IPS-20b (cell line): ENCODE measurements at regions not wholly inside any gene's neighbourhood (a gene's known extent, or its start where the extent isn't known, plus 50 kb on each side); places are given as distances from the start of the nearest gene placed in this dataset.
"Not testable (repeated sequence)": the region's sequence is repeated elsewhere in the genome, so short reads cannot be mapped to it uniquely, and the experiment has no call there.

Source experiments
- H3K27ac ChIP-seq: one replicate; pipeline ENCODE4 v1.5.1; 2013; ENCODE audit warnings: low read length
- H3K27me3 ChIP-seq: 2 replicates; pipeline ENCODE4 v1.6.1; 2013; ENCODE audit warnings: mild to moderate bottlenecking, low read length, inconsistent platforms; ENCODE audit not compliant: insufficient read depth
- H3K36me3 ChIP-seq: 2 replicates; pipeline ENCODE4 v1.6.1; 2013; ENCODE audit warnings: low read depth, mild to moderate bottlenecking, inconsistent platforms, low read length, moderate library complexity; ENCODE audit not compliant: insufficient read depth
- H3K4me1 ChIP-seq: 2 replicates; pipeline ENCODE4 v1.6.1; 2013; ENCODE audit warnings: mild to moderate bottlenecking, control low read depth, inconsistent platforms, low read length, moderate library complexity; ENCODE audit not compliant: insufficient read depth
- H3K4me3 ChIP-seq: 2 replicates; pipeline ENCODE4 v1.5.1; 2013; ENCODE audit warnings: mild to moderate bottlenecking, low read length, inconsistent platforms
- H3K9ac ChIP-seq: 2 replicates; pipeline ENCODE4 v1.6.1; 2013; ENCODE audit warnings: low read depth, mild to moderate bottlenecking, inconsistent platforms, low read length, moderate library complexity
- H3K9me3 ChIP-seq: 2 replicates; pipeline ENCODE4 v1.6.1; 2013; ENCODE audit warnings: mild to moderate bottlenecking, low read depth, low read length, inconsistent platforms; ENCODE audit not compliant: insufficient read depth

DNA sequence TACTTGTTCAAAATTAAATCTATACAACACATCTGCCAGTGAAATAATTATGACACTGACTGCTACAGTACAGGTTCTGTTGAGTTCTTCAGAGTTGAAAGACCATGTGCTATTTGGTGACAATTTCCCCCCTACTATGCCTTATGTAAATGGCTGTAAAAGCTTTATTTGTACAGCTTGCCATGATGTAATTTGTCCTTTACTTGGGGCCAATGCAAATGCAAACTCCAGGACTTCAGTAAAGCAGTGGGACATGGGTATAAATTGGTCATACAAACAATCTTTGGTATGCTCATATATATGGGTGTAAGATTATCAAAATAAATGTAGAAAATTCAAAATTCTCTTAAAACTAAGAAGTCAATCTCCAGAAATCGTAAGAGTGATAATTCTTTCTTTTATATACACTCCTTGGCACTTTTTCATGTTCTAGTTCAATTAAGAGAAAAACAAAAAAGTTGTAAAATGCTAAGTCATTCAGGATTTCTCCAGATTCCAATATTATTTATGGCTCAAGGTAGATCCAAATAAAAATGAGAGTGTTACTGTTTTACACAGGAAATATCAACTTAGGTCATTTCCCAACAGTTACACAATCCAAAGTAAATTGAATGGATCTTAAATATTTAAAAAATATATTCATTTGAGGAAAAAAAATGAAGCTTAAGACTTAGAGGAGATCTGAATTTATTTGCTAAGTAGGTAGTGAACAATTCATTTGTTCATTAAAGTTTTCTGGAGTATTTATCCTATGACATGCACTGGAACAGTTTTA, 1310.5 kb upstream of the CITED2 start:
- no peaks in the 10 kb centered on the region for H3K27me3 ChIP-seq
- no peaks in the 10 kb centered on the region for H3K4me1 ChIP-seq
- H3K36me3 ChIP-seq: no peaks in the 10 kb centered on the region
- H3K27ac ChIP-seq: no peak overlapping the region
- no peak overlapping the region for H3K9ac ChIP-seq
- H3K4me3 ChIP-seq: no peak overlapping the region
- no peaks in the 10 kb centered on the region; the same call in 1 of the 2 replicates for H3K9me3 ChIP-seq

- H3K27me3 ChIP-seq: no peaks in the 10 kb centered on the region
These were observed 1303.5 kb upstream of the CITED2 start for GRCh38 chr6:140677781-140678528.

DNA sequence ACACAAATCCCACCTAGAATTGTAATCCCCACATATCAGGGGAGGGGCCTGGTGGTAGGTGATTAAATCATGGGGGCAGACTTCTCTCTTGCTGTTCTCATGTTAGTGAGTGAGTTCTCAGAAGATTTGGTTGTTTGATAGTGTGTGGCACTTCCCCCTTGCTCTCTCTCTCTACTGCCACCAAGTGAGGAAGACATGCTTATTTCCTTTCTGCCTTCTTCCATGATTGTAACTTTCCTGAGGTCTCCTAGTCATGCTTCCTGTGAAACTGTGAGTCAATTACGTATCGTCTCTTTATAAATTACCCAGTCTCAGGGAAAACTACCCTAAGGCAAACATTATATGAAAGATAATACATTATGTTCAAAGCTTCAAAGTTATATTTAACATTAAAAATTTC, 1297.5 kb upstream of the CITED2 start:
- Histone ChIP-seq H3K27me3 (no peaks in the 10 kb centered on the region), H3K36me3 (no peaks in the 10 kb centered on the region), H3K4me3 (no peak overlapping the region), H3K9ac (no peak overlapping the region), H3K4me1 (no peaks in the 10 kb centered on the region), H3K9me3 (no peaks in the 10 kb centered on the region), H3K27ac (no peak overlapping the region)

More at GRCh38 chr6:140677781-140678528, 1303.5 kb upstream of the CITED2 start:
- Histone ChIP-seq H3K36me3 (no peaks in the 10 kb centered on the region), H3K4me1 (no peaks in the 10 kb centered on the region), H3K9ac (no peak overlapping the region), H3K27ac (no peak overlapping the region), H3K9me3 (no peaks in the 10 kb centered on the region), H3K4me3 (no peak overlapping the region)

GRCh38 chr6:140670021-140670420, 1295.6 kb upstream of the CITED2 start:
- no peaks in the 10 kb centered on the region for H3K36me3 ChIP-seq
- H3K27me3 ChIP-seq: no peaks in the 10 kb centered on the region
- no peaks in the 10 kb centered on the region for H3K4me1 ChIP-seq
- H3K9ac ChIP-seq: no peak overlapping the region
- no peak overlapping the region for H3K27ac ChIP-seq
- H3K4me3 ChIP-seq: no peak overlapping the region
- no peaks in the 10 kb centered on the region for H3K9me3 ChIP-seq

DNA sequence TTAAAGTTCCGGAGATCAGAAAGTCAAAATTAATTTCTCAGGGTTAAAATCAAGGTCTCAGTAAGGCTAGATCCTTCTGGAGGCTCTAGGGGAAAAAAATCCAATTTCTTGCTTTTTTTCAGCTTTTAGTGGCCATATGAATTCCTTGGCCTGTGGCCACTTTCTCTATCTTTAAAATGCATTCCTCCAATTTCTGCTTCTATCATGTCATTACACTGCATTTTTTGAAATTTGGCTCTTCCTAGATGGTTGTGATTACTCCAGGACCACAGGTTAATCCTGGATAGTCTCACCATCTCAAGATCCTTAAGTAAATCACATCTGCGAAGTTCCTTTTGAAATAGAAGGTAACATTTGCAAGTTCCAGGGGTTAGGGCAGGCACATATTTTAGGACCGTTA, 1294.9 kb upstream of the CITED2 start:
- H3K4me3 ChIP-seq: no peak overlapping the region
- no peaks in the 10 kb centered on the region for H3K36me3 ChIP-seq
- no peak overlapping the region for H3K9ac ChIP-seq
- H3K27me3 ChIP-seq: no peaks in the 10 kb centered on the region
- H3K9me3 ChIP-seq: no peaks in the 10 kb centered on the region
- H3K27ac ChIP-seq: no peak overlapping the region
- H3K4me1 ChIP-seq: no peaks in the 10 kb centered on the region

DNA sequence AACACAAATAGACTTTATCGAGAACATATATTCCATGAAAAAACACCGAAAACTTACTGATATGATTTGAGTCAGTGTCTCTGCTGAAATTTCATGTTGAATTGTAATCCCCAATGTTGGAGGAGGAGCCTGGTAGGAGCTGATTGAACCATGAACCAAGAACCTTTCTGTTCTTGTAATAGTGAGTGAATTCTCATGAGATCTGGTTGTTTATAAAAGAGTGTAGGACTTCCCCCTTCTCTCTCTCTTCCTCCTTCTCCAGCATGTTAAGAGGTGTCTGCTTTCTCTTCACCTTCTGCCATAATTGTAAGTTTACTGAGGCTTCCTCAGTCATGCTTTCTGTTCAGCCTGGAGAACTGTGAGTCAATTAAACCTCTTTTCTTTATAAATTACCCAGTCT, 1289.3 kb upstream of the CITED2 start:
- H3K4me1 ChIP-seq: no peaks in the 10 kb centered on the region
- no peak overlapping the region for H3K4me3 ChIP-seq
- no peaks in the 10 kb centered on the region for H3K9me3 ChIP-seq
- no peak overlapping the region for H3K9ac ChIP-seq
- H3K36me3 ChIP-seq: no peaks in the 10 kb centered on the region
- H3K27me3 ChIP-seq: no peaks in the 10 kb centered on the region
- no peak overlapping the region for H3K27ac ChIP-seq

DNA sequence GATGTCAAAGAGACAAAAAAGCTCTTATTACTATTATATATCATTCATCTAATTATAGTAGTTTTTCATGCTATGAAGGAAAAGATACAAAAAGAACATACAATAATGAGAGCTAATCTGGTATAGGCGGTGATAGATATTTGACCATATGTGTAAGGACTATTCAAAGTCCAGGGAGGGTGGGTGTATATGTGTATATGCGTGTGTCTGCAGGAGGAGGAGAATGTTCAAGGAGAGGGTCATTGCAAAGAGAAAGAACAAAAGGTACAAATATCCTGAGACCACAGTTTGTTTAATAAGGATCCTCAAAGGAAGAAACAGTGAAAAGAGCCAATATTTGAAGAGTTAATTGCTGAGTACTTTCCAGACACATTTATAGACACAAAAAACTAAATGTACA, 1288.6 kb upstream of the CITED2 start:
- H3K9ac ChIP-seq: no peak overlapping the region
- H3K4me1 ChIP-seq: no peaks in the 10 kb centered on the region
- no peaks in the 10 kb centered on the region for H3K27me3 ChIP-seq
- H3K9me3 ChIP-seq: no peaks in the 10 kb centered on the region
- H3K36me3 ChIP-seq: no peaks in the 10 kb centered on the region
- no peak overlapping the region for H3K27ac ChIP-seq
- H3K4me3 ChIP-seq: no peak overlapping the region

DNA sequence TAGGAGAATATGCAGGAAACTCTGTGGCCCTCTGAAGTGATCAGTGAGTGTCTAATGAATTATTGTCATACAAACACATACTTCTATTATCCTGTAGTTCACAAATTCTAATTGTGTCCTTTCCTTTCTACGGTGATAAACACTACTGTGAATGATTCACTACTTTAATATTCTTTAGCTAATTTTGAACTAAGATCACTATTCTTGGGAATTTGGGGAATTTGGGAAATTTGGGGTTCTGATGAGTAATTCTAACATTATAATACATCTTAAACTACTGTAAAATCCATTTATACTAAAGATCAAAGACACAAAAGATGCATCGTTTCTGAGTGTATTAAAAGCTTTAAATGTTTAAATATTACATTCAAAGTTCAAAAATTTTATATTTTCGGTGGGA, 1287.2 kb upstream of the CITED2 start:
- Histone ChIP-seq H3K9me3 (no peaks in the 10 kb centered on the region), H3K27me3 (no peaks in the 10 kb centered on the region), H3K4me3 (no peak overlapping the region)

DNA sequence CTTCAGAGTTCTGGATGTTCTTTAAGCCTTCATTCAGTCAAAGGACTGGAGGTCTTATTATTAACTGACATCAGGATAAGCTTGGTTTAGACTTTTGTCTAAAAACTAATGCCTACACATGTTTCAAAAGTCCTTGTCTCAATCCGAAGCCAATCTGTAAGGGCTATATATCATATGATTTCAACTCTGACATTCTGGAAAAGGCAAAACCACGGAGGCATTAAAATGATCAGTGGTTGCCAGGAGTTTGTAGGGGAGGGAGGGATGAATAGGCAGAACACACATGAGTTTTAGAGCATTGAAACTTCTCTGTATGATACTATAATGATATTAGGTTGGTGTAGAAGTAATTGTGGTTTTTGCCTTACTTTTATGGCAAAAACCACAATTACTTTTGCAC, 1285.8 kb upstream of the CITED2 start:
- Histone ChIP-seq H3K4me3 (no peak overlapping the region), H3K36me3 (no peaks in the 10 kb centered on the region), H3K9me3 (no peaks in the 10 kb centered on the region), H3K9ac (no peak overlapping the region), H3K27me3 (no peaks in the 10 kb centered on the region), H3K27ac (no peak overlapping the region), H3K4me1 (no peaks in the 10 kb centered on the region)

More for the DNA sequence above, 1287.2 kb upstream of the CITED2 start:
- Histone ChIP-seq H3K36me3 (no peaks in the 10 kb centered on the region), H3K27ac (no peak overlapping the region), H3K9ac (no peak overlapping the region), H3K4me1 (no peaks in the 10 kb centered on the region)

DNA sequence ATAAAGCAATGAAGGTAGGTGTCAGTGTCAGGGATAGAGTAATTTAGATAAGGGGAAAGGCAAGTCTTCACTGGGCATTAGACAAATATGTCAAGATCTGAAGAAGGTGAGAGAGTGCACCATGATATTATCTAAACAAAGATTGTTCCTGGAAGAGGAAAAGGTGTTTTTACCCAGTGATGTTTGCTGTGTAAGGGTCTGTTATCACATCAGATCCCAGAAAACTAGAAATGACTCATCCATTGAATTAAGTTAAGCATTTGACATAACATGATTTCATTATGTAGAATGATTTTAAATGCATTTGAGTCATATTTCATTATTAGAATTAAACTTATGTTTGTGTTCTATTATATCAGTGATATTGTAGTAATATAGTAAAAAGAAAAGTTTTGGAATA, 1279.5 kb upstream of the CITED2 start:
- H3K4me3 ChIP-seq: no peak overlapping the region
- no peaks in the 10 kb centered on the region for H3K36me3 ChIP-seq
- H3K27me3 ChIP-seq: no peaks in the 10 kb centered on the region
- H3K4me1 ChIP-seq: no peaks in the 10 kb centered on the region
- no peak overlapping the region for H3K27ac ChIP-seq
- H3K9me3 ChIP-seq: no peaks in the 10 kb centered on the region
- no peak overlapping the region for H3K9ac ChIP-seq

DNA sequence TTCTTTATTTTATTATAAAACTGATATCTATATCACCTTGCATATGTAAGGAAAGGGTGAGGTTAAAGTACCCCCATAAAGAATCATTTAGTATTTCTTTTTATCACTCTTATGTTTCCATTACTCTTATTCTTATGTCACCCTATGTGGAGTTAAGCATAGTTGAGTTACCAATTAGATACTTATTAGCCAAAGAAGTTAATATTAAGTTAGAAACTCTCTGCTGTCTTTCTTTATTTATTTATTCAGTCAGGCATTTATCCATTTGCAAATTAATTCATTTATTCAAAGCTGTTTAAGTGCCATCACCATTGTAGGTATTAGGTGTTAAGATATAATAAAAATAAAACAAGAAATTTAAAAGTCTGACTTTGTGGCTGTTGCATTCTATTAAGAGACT, 1279.1 kb upstream of the CITED2 start:
- H3K4me1 ChIP-seq: no peaks in the 10 kb centered on the region
- no peak overlapping the region for H3K9ac ChIP-seq
- H3K4me3 ChIP-seq: no peak overlapping the region
- H3K9me3 ChIP-seq: no peaks in the 10 kb centered on the region
- H3K36me3 ChIP-seq: no peaks in the 10 kb centered on the region
- no peak overlapping the region for H3K27ac ChIP-seq
- H3K27me3 ChIP-seq: no peaks in the 10 kb centered on the region

DNA sequence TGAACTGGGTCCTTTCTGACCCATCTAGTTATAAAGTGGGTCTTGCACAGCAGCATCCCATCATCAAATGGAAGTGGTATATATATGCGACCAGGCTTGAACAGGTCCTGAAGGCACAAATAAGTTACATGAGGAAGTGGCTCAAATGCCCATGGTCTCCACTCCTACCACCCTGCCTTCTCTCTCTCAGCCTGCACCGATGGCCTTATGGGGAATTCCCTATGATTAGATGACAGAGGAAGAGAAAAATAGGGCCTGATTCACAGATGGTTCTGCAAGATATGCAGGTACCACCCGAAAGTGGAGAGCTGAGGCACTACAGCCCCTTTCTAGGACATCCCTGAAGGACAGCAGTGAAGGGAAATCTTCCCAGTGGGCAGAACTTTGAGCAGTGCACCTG, 1275.1 kb upstream of the CITED2 start:
- not testable (repeated sequence) for H3K9ac ChIP-seq, H3K4me1 ChIP-seq

More for the DNA sequence above, 1275.1 kb upstream of the CITED2 start:
- H3K27ac ChIP-seq, H3K27me3 ChIP-seq, H3K36me3 ChIP-seq, H3K4me3 ChIP-seq: not testable (repeated sequence)
- peaks cover 16% of the 10 kb centered on the region; the same call in 1 of the 2 replicates for H3K9me3 ChIP-seq
